HCT116 (cell line): ENCODE measurements at regions not wholly inside any gene's neighbourhood (a gene's known extent, or its start where the extent isn't known, plus 50 kb on each side); places are given as distances from the start of the nearest gene placed in this dataset.

ENCODE experiments used
- ATAC-seq: fragments of 200-7000 bp; cut with Tn5 transposase; 2 replicates; pipeline ENCODE4 v1.9.1; 2020; ENCODE audit warnings: mild to moderate bottlenecking, moderate library complexity
- BruUV-seq: library from RNA; stranded (reverse); fragments of 400-500 nt; replicated peaks from 2 replicates; lab custom pipeline; 2021; lab: Mats Ljungman, UMichigan
- CTCF ChIA-PET: fragments of 300-600 bp; sonication (Branson Sonifier 250); formaldehyde crosslinking; loops from one replicate; lab custom pipeline; 2021; ENCODE audit warnings: antibody characterized with exemption; lab: Charles Lee
- POLR2A ChIA-PET: fragments of 300-600, 350-600 bp; sonication (Branson Sonifier 250); formaldehyde crosslinking; loops from one replicate; lab custom pipeline; 2021; ENCODE audit warnings: antibody characterized with exemption; lab: Charles Lee
- RAD21 ChIA-PET, 2 experiments: fragments of 300-600 bp; sonication (Branson Sonifier 250); formaldehyde crosslinking; loops; one replicate each; lab custom pipeline; 2023; ENCODE audit warnings: low total read pairs in 2 of 2; ENCODE audit not compliant: uncharacterized antibody in 2 of 2, unreplicated experiment in 2 of 2, low non-redundant PET in 1 of 2; lab: Charles Lee
- DNase-seq: peaks from one replicate; pipeline ENCODE4 v3.0.0-alpha.2; 2010; ENCODE audit warnings: low read depth, low spot score
- H2AFZ ChIP-seq: fragments of 200-600 bp; shearing (Covaris generic), sonication (generic); 2 replicates; pipeline ENCODE4 v1.6.1; 2017; ENCODE audit warnings: low read depth, mixed run types, mixed read lengths, antibody characterized with exemption, low read length; ENCODE audit not compliant: poor library complexity, severe bottlenecking
- H3K27ac ChIP-seq: 2 replicates; pipeline ENCODE4 v1.5.1; 2012; ENCODE audit warnings: low read depth, low read length
- H3K27me3 ChIP-seq: fragments of 200-600 bp; sonication (generic); 2 replicates; pipeline ENCODE4 v1.6.1; 2016; ENCODE audit warnings: mixed run types, low read length, mixed read lengths; ENCODE audit not compliant: insufficient read depth
- H3K36me3 ChIP-seq, 2 experiments: fragments of 200-500 bp in 1 of 2; fragments of 200-600 bp in 1 of 2; sonication (Bioruptor generic) in 1 of 2; sonication (generic) in 1 of 2; 2 replicates each; pipeline versions ENCODE4 v1.5.1 to v1.6.1; 2014 to 2016; ENCODE audit warnings: low read length in 2 of 2, inconsistent platforms in 1 of 2, mixed read lengths in 1 of 2, mixed run types in 1 of 2; ENCODE audit not compliant: insufficient read depth in 2 of 2, control insufficient read depth in 1 of 2
- H3K4me1 ChIP-seq, 2 experiments: fragments of 200-600 bp in 1 of 2; sonication (generic) in 1 of 2; 2 replicates each; pipeline versions ENCODE4 v1.5.1 to v1.6.1; 2012 to 2017; ENCODE audit warnings: low read length in 2 of 2, inconsistent platforms in 1 of 2, mild to moderate bottlenecking in 1 of 2, mixed read lengths in 1 of 2, mixed run types in 1 of 2, moderate library complexity in 1 of 2; ENCODE audit not compliant: insufficient read depth in 2 of 2, control insufficient read depth in 1 of 2
- H3K4me2 ChIP-seq: fragments of 200-600 bp; sonication (generic); 2 replicates; pipeline ENCODE4 v1.6.1; 2017; ENCODE audit warnings: mixed run types, low read length, mixed read lengths
- H3K4me3 ChIP-seq, 2 experiments: fragments of 200-600 bp in 1 of 2; sonication (generic) in 1 of 2; replicated peaks in 1 of 2; 2 replicates each; pipeline ENCODE4 v1.5.1; 2011 to 2016; ENCODE audit warnings: low read length in 2 of 2, control low read depth in 1 of 2, low read depth in 1 of 2, mild to moderate bottlenecking in 1 of 2, mixed read lengths in 1 of 2, mixed run types in 1 of 2
- H3K79me2 ChIP-seq: fragments of 200-600 bp; sonication (generic); 2 replicates; pipeline ENCODE4 v1.6.1; 2017; ENCODE audit warnings: mild to moderate bottlenecking, mixed run types, low read length, moderate library complexity, mixed read lengths; ENCODE audit not compliant: insufficient read depth
- H3K9ac ChIP-seq: fragments of 200-600 bp; sonication (generic); 2 replicates; pipeline ENCODE4 v1.6.1; 2016; ENCODE audit warnings: low read length, mixed read lengths
- H3K9me2 ChIP-seq: fragments of 200-600 bp; sonication (generic), shearing (Covaris generic); 2 replicates; pipeline ENCODE4 v1.6.1; 2017; ENCODE audit warnings: mixed run types, mild to moderate bottlenecking, moderate library complexity; ENCODE audit not compliant: insufficient read depth
- H3K9me3 ChIP-seq, 2 experiments: fragments of 200-500 bp in 1 of 2; fragments of 200-600 bp in 1 of 2; sonication (Bioruptor generic) in 1 of 2; sonication (generic) in 1 of 2; 2 replicates each; pipeline ENCODE4 v1.6.1; 2014 to 2017; ENCODE audit warnings: low read length in 2 of 2, mixed read lengths in 2 of 2, inconsistent platforms in 1 of 2, low read depth in 1 of 2, mild to moderate bottlenecking in 1 of 2, mixed run types in 1 of 2, moderate library complexity in 1 of 2; ENCODE audit not compliant: control insufficient read depth in 1 of 2, insufficient read depth in 1 of 2
- H4K20me1 ChIP-seq: fragments of 200-600 bp; sonication (generic), shearing (Covaris generic); 2 replicates; pipeline ENCODE4 v1.6.1; 2017; ENCODE audit warnings: mixed run types, mild to moderate bottlenecking, moderate library complexity; ENCODE audit not compliant: insufficient read depth
- ATF3 ChIP-seq: IDR thresholded peaks from 2 replicates; pipeline ENCODE4 v1.6.1; 2012
- CBX3 ChIP-seq: IDR thresholded peaks from 2 replicates; pipeline ENCODE4 v1.6.1; 2012; ENCODE audit warnings: low read depth
- CTCF ChIP-seq, 3 experiments: fragments of 200-600 bp in 1 of 3; sonication (generic) in 1 of 3; IDR thresholded peaks in 2 of 3; conservative IDR thresholded peaks in 1 of 3; 2 replicates each; pipeline ENCODE4 v1.5.1; 2012 to 2017; ENCODE audit warnings: low read depth in 2 of 3, low read length in 2 of 3, antibody characterized with exemption in 1 of 3, borderline replicate concordance in 1 of 3, control low read depth in 1 of 3, mild to moderate bottlenecking in 1 of 3, mixed read lengths in 1 of 3, mixed run types in 1 of 3, moderate library complexity in 1 of 3; ENCODE audit not compliant: insufficient read depth in 1 of 3
- EZH2phosphoT487 ChIP-seq: fragments of 200-600 bp; IDR thresholded peaks from 2 replicates; pipeline ENCODE4 v1.6.1; 2018; ENCODE audit warnings: antibody characterized with exemption, borderline replicate concordance
- JUND ChIP-seq: IDR thresholded peaks from 2 replicates; pipeline ENCODE4 v1.6.1; 2012
- MAX ChIP-seq: IDR thresholded peaks from 2 replicates; pipeline ENCODE4 v1.6.1; 2012
- POLR2A ChIP-seq: IDR thresholded peaks from 2 replicates; pipeline ENCODE4 v1.7.0; 2011; ENCODE audit warnings: borderline replicate concordance; ENCODE audit not compliant: insufficient read depth, insufficient read length; ENCODE audit errors: extremely low read depth
- SIN3A ChIP-seq: IDR thresholded peaks from 2 replicates; pipeline ENCODE4 v1.6.1; 2012; ENCODE audit warnings: low read depth
- TCF7L2 ChIP-seq: IDR thresholded peaks from 2 replicates; pipeline ENCODE4 v1.7.0; 2011; ENCODE audit warnings: borderline replicate concordance, inconsistent platforms; ENCODE audit not compliant: insufficient read depth, insufficient read length; ENCODE audit errors: extremely low read depth
- ZNF274 ChIP-seq: fragments of 200-500 bp; sonication (Bioruptor generic); IDR thresholded peaks from 2 replicates; pipeline ENCODE4 v1.6.1; 2014; ENCODE audit warnings: mild to moderate bottlenecking, low read depth, low read length, inconsistent platforms
- intact Hi-C: fragments of 100-400 bp; cut with micrococcal nuclease; formaldehyde crosslinking; loops from 2 replicates; pipeline ENCODE4 v1.10.0; 2022

GRCh38 chr2:236689393-236689700, 119.7 kb downstream of the ACKR3 start (continued):
- TF ChIP-seq CTCF (IDR thresholded peaks at IDR 0.05 in 2 of 3, conservative IDR thresholded peaks at IDR 0.05 in 1 of 3; ENCODE audit: borderline replicate concordance in 1 of 3, insufficient read depth in 1 of 3, low read depth in 2 of 3, low read length in 2 of 3) = no peak

GRCh38 chr2:236689981-236690380, 120.4 kb downstream of the ACKR3 start:
- H3K27ac ChIP-seq = no peak overlapping the region
- no peaks in the 10 kb centered on the region; the same call in 1 of the 2 replicates for H4K20me1 ChIP-seq
- peaks cover 59% of the 10 kb centered on the region for H3K27me3 ChIP-seq
- no peaks in the 10 kb centered on the region for H3K4me1 ChIP-seq
- H3K4me2 ChIP-seq = no peak overlapping the region
- DNase-seq (no peak), ATAC-seq (no peak)
- intact Hi-C loops = no loop called here
- no peak overlapping the region for H3K9ac ChIP-seq
- TF ChIP-seq SIN3A = no peak
- TF ChIP-seq TCF7L2 = no peak
- TF ChIP-seq ATF3 = no peak
- TF ChIP-seq JUND = no peak
- TF ChIP-seq POLR2A = no peak
- TF ChIP-seq ZNF274 = no peak
- TF ChIP-seq EZH2phosphoT487 = no peak
- no peak for TF ChIP-seq MAX
- no peak for TF ChIP-seq CBX3
- no peak for TF ChIP-seq CTCF (IDR thresholded peaks at IDR 0.05 in 2 of 3, conservative IDR thresholded peaks at IDR 0.05 in 1 of 3; ENCODE audit: borderline replicate concordance in 1 of 3, insufficient read depth in 1 of 3, low read depth in 2 of 3, low read length in 2 of 3)
- no peak overlapping the region for H3K4me3 ChIP-seq
- no TSS peak for BruUV-seq
- RAD21 ChIA-PET = no interaction called here
- CTCF ChIA-PET = no interaction called here
- H2AFZ ChIP-seq = no peak overlapping the region
- H3K9me2 ChIP-seq = no peaks in the 10 kb centered on the region
- H3K9me3 ChIP-seq = no peaks in the 10 kb centered on the region
- POLR2A ChIA-PET = no interaction called here
- no peaks in the 10 kb centered on the region for H3K36me3 ChIP-seq
- no peaks in the 10 kb centered on the region for H3K79me2 ChIP-seq
